ENCODE measurements at regions not wholly inside any gene's neighbourhood (a gene's known extent, or its start where the extent isn't known, plus 50 kb on each side); places are given as distances from the start of the nearest gene placed in this dataset.

DNA sequence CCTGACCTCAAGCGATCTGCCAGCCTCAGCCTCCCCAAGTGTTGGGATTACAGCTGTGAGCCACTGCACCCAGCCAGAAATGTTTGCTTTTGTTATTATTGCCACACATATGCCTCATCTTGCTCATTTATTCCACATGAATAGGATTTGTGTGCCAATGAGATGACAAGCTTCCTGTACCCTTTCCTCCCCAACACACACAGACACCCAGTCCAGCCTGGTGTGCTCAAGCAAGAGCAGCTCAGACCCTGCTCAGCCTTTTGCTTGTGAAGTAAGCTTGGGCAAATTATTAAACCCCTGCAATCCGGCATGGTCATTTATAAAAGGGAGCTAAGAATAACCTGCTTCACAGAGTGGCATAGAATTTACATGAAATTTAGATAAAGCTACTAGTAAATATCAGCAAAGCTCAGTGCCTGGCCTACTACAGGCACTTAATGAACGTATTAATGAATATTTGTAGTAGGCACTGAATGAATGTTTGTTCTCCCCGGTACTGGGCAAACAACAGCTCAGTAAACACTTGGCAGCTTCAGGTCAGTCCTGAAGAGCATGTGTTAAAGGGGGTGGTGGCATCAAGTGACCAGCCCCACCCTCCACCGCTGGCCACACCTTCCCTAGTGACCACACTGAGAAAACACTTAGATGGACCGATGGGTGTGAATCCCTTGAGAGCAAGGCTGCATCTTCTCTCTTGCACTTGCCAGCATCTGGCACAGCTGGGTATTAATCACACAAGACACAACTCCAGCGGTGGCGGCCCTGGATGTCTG, 280.2 kb downstream of the SRBD1 start:
- TF ChIP-seq, protein P1, sequence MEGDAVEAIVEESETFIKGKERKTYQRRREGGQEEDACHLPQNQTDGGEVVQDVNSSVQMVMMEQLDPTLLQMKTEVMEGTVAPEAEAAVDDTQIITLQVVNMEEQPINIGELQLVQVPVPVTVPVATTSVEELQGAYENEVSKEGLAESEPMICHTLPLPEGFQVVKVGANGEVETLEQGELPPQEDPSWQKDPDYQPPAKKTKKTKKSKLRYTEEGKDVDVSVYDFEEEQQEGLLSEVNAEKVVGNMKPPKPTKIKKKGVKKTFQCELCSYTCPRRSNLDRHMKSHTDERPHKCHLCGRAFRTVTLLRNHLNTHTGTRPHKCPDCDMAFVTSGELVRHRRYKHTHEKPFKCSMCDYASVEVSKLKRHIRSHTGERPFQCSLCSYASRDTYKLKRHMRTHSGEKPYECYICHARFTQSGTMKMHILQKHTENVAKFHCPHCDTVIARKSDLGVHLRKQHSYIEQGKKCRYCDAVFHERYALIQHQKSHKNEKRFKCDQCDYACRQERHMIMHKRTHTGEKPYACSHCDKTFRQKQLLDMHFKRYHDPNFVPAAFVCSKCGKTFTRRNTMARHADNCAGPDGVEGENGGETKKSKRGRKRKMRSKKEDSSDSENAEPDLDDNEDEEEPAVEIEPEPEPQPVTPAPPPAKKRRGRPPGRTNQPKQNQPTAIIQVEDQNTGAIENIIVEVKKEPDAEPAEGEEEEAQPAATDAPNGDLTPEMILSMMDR (IDR thresholded peaks at IDR 0.05), result no peak
- TF ChIP-seq POLR2A (IDR thresholded peaks at IDR 0.05), result no peak

All from heart left ventricle (tissue), 13 donors.